SJSA1 (cell line): ENCODE measurements at regions not wholly inside any gene's neighbourhood (a gene's known extent, or its start where the extent isn't known, plus 50 kb on each side); places are given as distances from the start of the nearest gene placed in this dataset.
"Not testable (repeated sequence)": the region's sequence is repeated elsewhere in the genome, so short reads cannot be mapped to it uniquely, and the experiment has no call there.

Experiments
- DNase-seq, 2 experiments: peaks; one replicate each; pipeline ENCODE4 v3.0.0-alpha.2; 2015 to 2020; ENCODE audit warnings: low spot score in 2 of 2, low read depth in 1 of 2
- H3K27ac ChIP-seq: fragments of 250-450 bp; sonication (Bioruptor Pico); 2 replicates; pipeline ENCODE4 v1.5.1; 2020; ENCODE audit warnings: mild to moderate bottlenecking, moderate library complexity
- H3K27me3 ChIP-seq: fragments of 250-450 bp; sonication (Bioruptor Pico); replicated peaks from 2 replicates; pipeline ENCODE4 v1.5.1; 2020; ENCODE audit warnings: mild to moderate bottlenecking, moderate library complexity
- H3K36me3 ChIP-seq: fragments of 250-450 bp; sonication (Bioruptor Pico); 2 replicates; pipeline ENCODE4 v1.5.1; 2020; ENCODE audit warnings: mild to moderate bottlenecking
- H3K4me1 ChIP-seq: fragments of 250-450 bp; sonication (Bioruptor Pico); replicated peaks from 2 replicates; pipeline ENCODE4 v1.6.1; 2021; ENCODE audit warnings: mild to moderate bottlenecking
- H3K4me3 ChIP-seq: fragments of 250-450 bp; sonication (Bioruptor Pico); 2 replicates; pipeline ENCODE4 v1.5.1; 2020; ENCODE audit warnings: mild to moderate bottlenecking
- H3K9me3 ChIP-seq: fragments of 250-450 bp; sonication (Bioruptor Pico); replicated peaks from 2 replicates; pipeline ENCODE4 v1.5.1; 2020; ENCODE audit warnings: mild to moderate bottlenecking

GRCh38 chr3:5758699-5759098, 571.2 kb downstream of the EDEM1 start:
- Histone ChIP-seq H3K36me3 (no peaks in the 10 kb centered on the region), H3K4me1 (peaks cover 33% of the 10 kb centered on the region), H3K9me3 (no peaks in the 10 kb centered on the region), H3K27ac (no peak overlapping the region), H3K4me3 (no peak overlapping the region), H3K27me3 (no peaks in the 10 kb centered on the region)
- no peak for DNase-seq

- no peak overlapping the region for H3K4me3 ChIP-seq
- no peak for DNase-seq
- no peaks in the 10 kb centered on the region for H3K36me3 ChIP-seq
- H3K9me3 ChIP-seq: no peaks in the 10 kb centered on the region
- H3K27ac ChIP-seq: no peak overlapping the region
- no peaks in the 10 kb centered on the region for H3K27me3 ChIP-seq
- H3K4me1 ChIP-seq: peaks cover 8% of the 10 kb centered on the region; the same call in 1 of the 2 replicates
Measured at GRCh38 chr3:5762506-5762905, 575.0 kb downstream of the EDEM1 start.

GRCh38 chr3:5766848-5767247, 579.3 kb downstream of the EDEM1 start:
- no peak for DNase-seq
- H3K4me1 ChIP-seq: peaks cover 3% of the 10 kb centered on the region; the same call in 1 of the 2 replicates
- no peaks in the 10 kb centered on the region for H3K9me3 ChIP-seq
- no peaks in the 10 kb centered on the region for H3K36me3 ChIP-seq
- H3K27ac ChIP-seq: no peak overlapping the region
- H3K27me3 ChIP-seq: no peaks in the 10 kb centered on the region
- no peak overlapping the region for H3K4me3 ChIP-seq

- H3K27ac ChIP-seq: no peak overlapping the region
- no peaks in the 10 kb centered on the region for H3K9me3 ChIP-seq
- no peaks in the 10 kb centered on the region for H3K4me1 ChIP-seq
- H3K27me3 ChIP-seq: no peaks in the 10 kb centered on the region
- H3K4me3 ChIP-seq: no peak overlapping the region
- H3K36me3 ChIP-seq: no peaks in the 10 kb centered on the region
- no peak for DNase-seq
Measured at GRCh38 chr3:5767304-5767703, 579.8 kb downstream of the EDEM1 start.

GRCh38 chr3:5768281-5768945, 580.9 kb downstream of the EDEM1 start:
- no peaks in the 10 kb centered on the region for H3K27me3 ChIP-seq
- DNase-seq: no peak
- no peaks in the 10 kb centered on the region for H3K36me3 ChIP-seq

GRCh38 chr3:5769825-5770224, 582.3 kb downstream of the EDEM1 start:
- DNase-seq: no peak
- H3K36me3 ChIP-seq: no peaks in the 10 kb centered on the region
- no peak overlapping the region for H3K27ac ChIP-seq
- no peaks in the 10 kb centered on the region for H3K9me3 ChIP-seq
- H3K27me3 ChIP-seq: no peaks in the 10 kb centered on the region
- no peak overlapping the region for H3K4me3 ChIP-seq
- no peaks in the 10 kb centered on the region for H3K4me1 ChIP-seq

More at GRCh38 chr3:5768281-5768945, 580.9 kb downstream of the EDEM1 start:
- Histone ChIP-seq H3K27ac (no peak overlapping the region), H3K4me1 (no peaks in the 10 kb centered on the region), H3K4me3 (no peak overlapping the region), H3K9me3 (no peaks in the 10 kb centered on the region)

- H3K4me3 ChIP-seq: no peak overlapping the region
- no peak for DNase-seq
- H3K9me3 ChIP-seq: no peaks in the 10 kb centered on the region
- no peaks in the 10 kb centered on the region for H3K27me3 ChIP-seq
- no peaks in the 10 kb centered on the region for H3K36me3 ChIP-seq
- no peak overlapping the region for H3K27ac ChIP-seq
- no peaks in the 10 kb centered on the region for H3K4me1 ChIP-seq
Measured at GRCh38 chr3:5774337-5774736, 586.8 kb downstream of the EDEM1 start.

GRCh38 chr3:5775100-5775499, 587.6 kb downstream of the EDEM1 start:
- H3K9me3 ChIP-seq, H3K27me3 ChIP-seq, DNase-seq, H3K27ac ChIP-seq, H3K4me1 ChIP-seq, H3K4me3 ChIP-seq, H3K36me3 ChIP-seq: not testable (repeated sequence)

- DNase-seq: no peak
- H3K36me3 ChIP-seq: no peaks in the 10 kb centered on the region
- no peak overlapping the region for H3K27ac ChIP-seq
- no peak overlapping the region for H3K4me3 ChIP-seq
- H3K9me3 ChIP-seq: no peaks in the 10 kb centered on the region
- H3K27me3 ChIP-seq: no peaks in the 10 kb centered on the region
- peaks cover 11% of the 10 kb centered on the region for H3K4me1 ChIP-seq
Measured at GRCh38 chr3:5784690-5785089, 597.2 kb downstream of the EDEM1 start.

- peak; percentile 46 to 50 for DNase-seq
- H3K4me1 ChIP-seq: peaks cover 29% of the 10 kb centered on the region
Measured at GRCh38 chr3:5787861-5788488, 600.5 kb downstream of the EDEM1 start.

GRCh38 chr3:5788496-5788895, 601.0 kb downstream of the EDEM1 start:
- peak overlapping the region; percentile 33; the same call in 1 of the 2 replicates for H3K27ac ChIP-seq
- H3K36me3 ChIP-seq: no peaks in the 10 kb centered on the region
- no peak for DNase-seq
- no peaks in the 10 kb centered on the region for H3K27me3 ChIP-seq
- no peak overlapping the region for H3K4me3 ChIP-seq
- no peaks in the 10 kb centered on the region for H3K9me3 ChIP-seq
- peaks cover 29% of the 10 kb centered on the region for H3K4me1 ChIP-seq

More at GRCh38 chr3:5787861-5788488, 600.5 kb downstream of the EDEM1 start:
- H3K4me3 ChIP-seq: no peak overlapping the region
- no peaks in the 10 kb centered on the region for H3K27me3 ChIP-seq
- H3K9me3 ChIP-seq: no peaks in the 10 kb centered on the region
- H3K27ac ChIP-seq: peak overlapping the region; percentile 33
- no peaks in the 10 kb centered on the region for H3K36me3 ChIP-seq

GRCh38 chr3:5791558-5791957, 604.1 kb downstream of the EDEM1 start:
- Histone ChIP-seq H3K27ac (peak overlapping the region; percentile 52), H3K4me3 (no peak overlapping the region), H3K4me1 (peaks cover 29% of the 10 kb centered on the region), H3K36me3 (no peaks in the 10 kb centered on the region), H3K9me3 (no peaks in the 10 kb centered on the region), H3K27me3 (no peaks in the 10 kb centered on the region)
- peak in 1 of 2 experiments; percentile 66 for DNase-seq

GRCh38 chr3:5796541-5796940, 609.0 kb downstream of the EDEM1 start:
- Histone ChIP-seq H3K27ac (no peak overlapping the region), H3K9me3 (no peaks in the 10 kb centered on the region), H3K4me3 (no peak overlapping the region), H3K27me3 (no peaks in the 10 kb centered on the region), H3K4me1 (peaks cover 26% of the 10 kb centered on the region), H3K36me3 (no peaks in the 10 kb centered on the region)
- no peak for DNase-seq

GRCh38 chr3:5798809-5799208, 611.3 kb downstream of the EDEM1 start:
- DNase-seq: peak; percentile 46 to 76
- Histone ChIP-seq H3K4me1 (peaks cover 16% of the 10 kb centered on the region), H3K9me3 (no peaks in the 10 kb centered on the region), H3K4me3 (no peak overlapping the region), H3K27me3 (no peaks in the 10 kb centered on the region), H3K36me3 (no peaks in the 10 kb centered on the region), H3K27ac (peak overlapping the region; percentile 88)
